ENCODE measurements at regions not wholly inside any gene's neighbourhood (a gene's known extent, or its start where the extent isn't known, plus 50 kb on each side); places are given as distances from the start of the nearest gene placed in this dataset.

GRCh38 chr16:55042556-55043432, 112.1 kb downstream of the IRX5 start:
- no peak for DNase-seq (ENCODE audit: low read depth)

DNA sequence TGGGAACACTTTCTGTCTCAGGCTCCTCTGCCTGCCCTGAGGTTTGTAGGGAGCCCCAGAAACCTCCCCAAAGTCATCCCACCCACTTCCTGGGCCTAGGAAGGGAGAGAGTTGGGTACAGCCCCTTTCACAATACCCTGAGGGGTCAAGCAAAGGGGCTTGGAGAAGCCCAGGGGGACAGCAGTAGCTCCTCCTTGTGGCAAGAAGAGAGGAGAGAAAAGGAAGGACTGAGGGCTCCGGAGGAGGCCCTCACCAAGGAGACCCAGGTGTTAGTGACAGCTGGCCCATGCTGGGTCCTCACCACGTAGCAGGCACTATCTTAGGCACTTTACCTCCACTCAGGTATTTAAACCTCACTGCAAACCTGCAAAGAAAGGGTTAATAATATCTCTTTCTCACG, 112.8 kb downstream of the IRX5 start:
- no peak for DNase-seq (ENCODE audit: low read depth)

- DNase-seq (ENCODE audit: low read depth), result no peak
Observed at GRCh38 chr16:55044201-55044975, 113.7 kb downstream of the IRX5 start.

DNA sequence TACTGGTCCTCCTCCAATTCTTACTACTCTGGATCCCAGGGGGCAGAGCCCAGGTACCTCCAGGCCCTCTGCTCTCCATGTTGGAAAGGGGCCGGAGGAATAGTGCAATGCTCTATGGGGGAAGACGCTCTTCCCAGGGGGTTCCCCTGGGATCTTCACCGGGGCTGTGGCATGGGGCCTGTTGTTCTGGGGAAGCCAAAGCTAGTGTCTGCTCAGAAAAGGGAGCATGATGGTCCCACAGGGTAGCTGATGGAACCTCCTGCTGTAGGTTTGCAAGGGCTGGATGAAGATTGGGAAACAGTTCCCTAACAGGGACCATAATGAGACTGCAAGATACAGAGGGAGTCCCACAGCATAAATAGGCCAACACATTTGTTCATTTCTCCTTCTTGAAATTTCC, 114.7 kb downstream of the IRX5 start:
- DNase-seq (ENCODE audit: low read depth), result no peak

GRCh38 chr16:55045756-55046460, 115.2 kb downstream of the IRX5 start:
- no peak for DNase-seq (ENCODE audit: low read depth)

DNA sequence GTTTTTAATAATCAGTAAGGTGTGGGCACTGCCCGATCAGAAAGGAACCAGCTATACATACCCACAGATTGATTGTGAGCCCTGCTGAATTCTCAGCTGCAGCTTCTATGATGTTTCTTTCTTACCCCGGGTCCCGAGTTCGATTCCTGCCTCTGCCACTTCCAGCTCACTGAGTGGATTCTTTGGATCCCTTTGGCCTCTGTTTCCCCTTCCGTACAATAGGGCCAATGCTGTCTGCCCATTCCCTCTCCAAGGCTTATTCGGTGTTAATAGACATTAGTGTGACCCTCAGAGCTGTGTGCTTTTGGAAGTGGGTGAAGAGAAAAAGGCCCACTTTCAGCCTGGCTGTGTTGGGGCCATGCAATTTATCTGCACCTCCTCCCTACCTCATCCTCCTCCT, 115.8 kb downstream of the IRX5 start:
- DNase-seq (ENCODE audit: low read depth), result no peak

DNA sequence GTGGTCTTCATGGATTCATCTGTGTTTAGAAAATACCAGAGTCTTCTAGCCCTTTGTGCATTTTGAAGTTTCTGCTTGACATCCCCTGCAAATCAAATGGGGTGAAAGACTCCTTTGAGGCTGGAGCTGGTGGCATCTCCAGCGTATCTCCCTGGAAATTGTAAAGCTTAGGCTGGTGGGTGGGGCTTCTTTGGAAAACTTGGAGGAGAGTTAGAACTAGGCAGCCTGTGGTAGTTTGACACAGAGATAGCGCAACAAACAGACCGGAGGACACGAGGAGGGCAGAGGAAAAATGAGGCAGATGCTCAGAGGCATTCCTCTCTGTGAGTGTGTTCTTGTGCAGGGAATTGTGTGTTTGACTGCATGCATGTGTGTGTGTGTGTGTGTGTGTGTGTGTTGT, 116.3 kb downstream of the IRX5 start:
- no peak for DNase-seq (ENCODE audit: low read depth)

- DNase-seq (ENCODE audit: low read depth), result no peak
Observed at GRCh38 chr16:55047331-55047730, 116.7 kb downstream of the IRX5 start.

DNA sequence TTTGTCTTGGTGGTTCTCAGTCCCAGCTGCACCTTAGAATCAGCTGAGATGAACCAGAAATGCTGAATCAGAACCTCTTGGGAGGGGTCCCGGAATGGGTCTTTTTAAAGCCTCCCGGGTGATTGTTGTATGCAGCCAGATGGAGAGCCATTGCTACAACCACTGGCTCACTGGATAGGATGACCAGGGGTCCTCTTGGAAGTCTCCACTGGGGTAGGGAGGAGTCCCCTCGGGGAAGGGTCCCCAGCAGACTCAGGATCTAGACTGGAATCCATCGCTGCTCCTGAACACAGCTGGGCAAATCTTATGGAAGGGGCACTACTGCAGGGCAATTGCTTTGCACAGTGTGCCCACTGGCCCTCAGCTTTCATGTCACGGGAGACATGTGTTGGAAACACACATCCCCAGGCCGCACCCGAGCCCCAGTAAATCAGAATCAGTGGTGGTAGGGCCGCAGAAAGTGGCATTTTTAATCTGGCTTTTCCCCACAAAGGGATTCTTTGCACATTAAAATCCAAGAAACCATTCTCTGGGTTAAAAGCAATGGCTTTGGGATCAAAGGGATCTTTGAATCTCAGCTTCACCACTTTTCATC, 117.3 kb downstream of the IRX5 start:
- DNase-seq (ENCODE audit: low read depth), result no peak

DNA sequence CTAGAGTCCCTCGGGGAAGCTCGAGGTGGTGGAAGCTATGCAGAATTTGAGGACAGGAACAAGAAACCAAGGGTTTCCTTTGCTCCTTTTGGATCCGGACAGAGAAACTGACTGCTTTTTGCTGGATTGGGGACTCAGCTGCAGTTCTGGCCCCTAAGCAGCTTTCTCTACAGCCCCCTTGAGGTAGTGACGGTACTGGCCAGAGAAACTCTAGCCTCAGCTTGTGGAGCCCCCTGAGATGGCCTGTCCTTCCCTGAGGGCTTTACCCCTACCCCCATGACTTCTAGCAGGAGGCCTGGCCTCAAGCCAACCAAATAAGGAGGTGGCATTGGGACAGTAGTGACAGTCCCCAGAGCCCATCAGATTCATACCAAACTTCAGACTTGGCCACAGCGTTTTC, 118.1 kb downstream of the IRX5 start:
- no peak for DNase-seq (ENCODE audit: low read depth)

GRCh38 chr16:55051571-55052347, 121.1 kb downstream of the IRX5 start:
- DNase-seq (ENCODE audit: low read depth), result no peak

DNA sequence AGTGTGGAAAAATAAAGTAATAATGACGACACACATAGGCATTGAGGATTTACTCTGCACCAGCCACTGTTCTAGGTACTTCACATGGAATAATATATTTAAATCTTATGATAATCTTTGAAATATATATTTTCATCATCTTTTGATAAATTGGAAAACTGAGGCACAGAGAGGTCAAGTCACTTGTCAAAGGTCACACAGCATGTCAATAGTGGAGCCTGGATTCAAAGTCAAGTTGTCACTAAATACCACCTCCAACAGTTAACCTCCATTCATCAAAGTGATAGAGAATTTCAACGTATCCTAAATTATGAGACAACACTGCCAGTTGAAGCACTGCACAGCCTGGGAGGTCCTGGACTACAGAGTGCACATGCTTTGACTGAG, 121.7 kb downstream of the IRX5 start:
- no peak for DNase-seq (ENCODE audit: low read depth)

GRCh38 chr16:55052741-55053415, 122.2 kb downstream of the IRX5 start:
- no peak for DNase-seq (ENCODE audit: low read depth)

GRCh38 chr16:55055262-55055661, 124.6 kb downstream of the IRX5 start:
- DNase-seq (ENCODE audit: low read depth), result no peak

- no peak for DNase-seq (ENCODE audit: low read depth)
Observed at GRCh38 chr16:55056585-55057401, 126.1 kb downstream of the IRX5 start.

DNA sequence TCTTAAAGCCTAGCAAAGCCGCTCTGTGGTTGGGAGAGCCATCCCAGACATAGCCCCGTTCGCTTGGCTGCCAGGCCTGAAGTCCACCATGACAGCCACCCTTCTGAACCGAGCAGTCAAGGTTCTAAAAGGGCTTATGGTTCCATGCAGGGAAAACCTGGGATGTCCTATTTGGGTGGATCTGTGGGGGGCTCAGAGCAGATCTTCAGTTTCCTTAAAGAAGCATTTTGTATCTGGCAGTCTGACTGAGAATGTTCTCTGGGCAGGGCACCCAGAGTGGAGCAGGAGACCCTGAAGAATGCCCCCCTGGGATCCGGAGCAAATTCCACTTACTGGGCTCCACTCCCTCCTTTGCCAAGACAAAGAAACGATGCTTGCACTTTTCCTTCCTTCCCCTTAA, 127.2 kb downstream of the IRX5 start:
- no peak for DNase-seq (ENCODE audit: low read depth)

DNA sequence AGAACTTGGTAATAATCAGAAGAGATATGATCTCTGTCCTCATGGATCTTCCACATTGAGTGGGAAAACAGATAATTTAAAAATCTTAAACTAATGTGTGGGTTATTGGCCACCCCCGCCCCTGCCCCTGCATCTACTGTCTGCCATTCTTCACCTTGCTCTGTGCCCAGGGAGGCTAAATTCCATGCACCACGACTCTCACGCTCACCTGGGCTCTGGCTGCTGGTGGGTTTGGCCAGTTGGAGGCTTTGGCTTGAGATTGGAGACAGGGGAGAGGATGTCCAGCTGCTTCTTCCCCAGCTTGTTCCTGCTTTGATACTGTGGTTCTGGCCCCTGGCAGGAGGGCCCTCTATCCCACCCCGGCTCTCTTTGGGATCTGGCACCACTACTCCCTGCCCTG, 127.9 kb downstream of the IRX5 start:
- no peak for DNase-seq (ENCODE audit: low read depth)

DNA sequence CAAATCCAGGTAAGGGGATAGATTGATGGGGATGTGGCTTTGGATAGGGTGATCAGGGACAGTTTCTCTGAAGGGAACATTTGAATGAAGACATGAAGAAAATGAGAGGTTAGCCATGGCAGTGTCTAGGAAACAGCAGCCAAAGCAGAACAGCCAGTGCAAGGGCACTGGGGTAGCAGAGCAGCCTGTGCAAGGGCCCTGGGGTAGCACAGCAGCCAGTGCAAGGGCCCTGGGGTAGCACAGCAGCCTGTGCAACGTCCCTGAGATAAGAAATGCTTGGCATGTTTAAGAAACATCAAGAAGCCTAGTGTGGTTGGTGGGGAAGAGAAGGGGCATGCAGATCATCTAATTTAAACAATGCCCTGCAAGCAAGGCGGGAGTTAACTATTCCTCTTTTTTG, 128.5 kb downstream of the IRX5 start:
- no peak for DNase-seq (ENCODE audit: low read depth)

- DNase-seq (ENCODE audit: low read depth), result no peak
Observed at GRCh38 chr16:55061126-55061525, 130.5 kb downstream of the IRX5 start.

DNA sequence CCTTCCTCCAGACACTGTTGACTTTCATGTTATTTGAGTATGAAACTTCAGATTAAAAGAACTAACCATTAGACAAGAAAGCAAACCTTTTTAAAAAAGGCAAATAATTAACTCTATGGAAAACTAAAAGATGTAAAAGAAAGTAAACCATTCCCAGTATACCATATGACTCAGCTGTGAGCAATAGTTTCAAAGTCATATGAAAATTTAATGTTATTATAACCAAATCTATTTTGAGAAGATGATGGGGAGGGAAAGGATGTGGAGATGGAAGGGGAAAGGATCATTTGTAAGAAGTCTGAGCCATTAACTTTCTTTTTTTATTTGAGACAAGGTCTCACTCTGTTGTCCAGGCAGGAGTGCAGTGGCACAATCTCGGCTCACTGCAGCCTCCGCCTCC, 131.8 kb downstream of the IRX5 start:
- no peak for DNase-seq (ENCODE audit: low read depth)
